SK-N-SH (cell line): ENCODE measurements at regions not wholly inside any gene's neighbourhood (a gene's known extent, or its start where the extent isn't known, plus 50 kb on each side); places are given as distances from the start of the nearest gene placed in this dataset.

Source experiments
- CHD2 ChIP-seq: fragments of 150-350 bp; IDR thresholded peaks from 2 replicates; pipeline ENCODE4 v1.6.1; 2018; ENCODE audit warnings: low read length; ENCODE audit not compliant: partially characterized antibody
- CTCF ChIP-seq: fragments of 200-600 bp; sonication (generic); IDR thresholded peaks from 2 replicates; pipeline ENCODE4 v1.6.1; 2017; ENCODE audit warnings: antibody characterized with exemption, mild to moderate bottlenecking, moderate library complexity
- EP300 ChIP-seq, 2 experiments: IDR thresholded peaks; 2 replicates each; pipeline versions ENCODE4 v1.4.0 to v1.6.1; 2012; ENCODE audit warnings: borderline replicate concordance in 1 of 2, low read depth in 1 of 2, low read length in 1 of 2
- FOXM1 ChIP-seq: IDR thresholded peaks from 2 replicates; pipeline ENCODE4 v1.4.0; 2012; ENCODE audit warnings: low read depth, mild to moderate bottlenecking
- GABPA ChIP-seq: IDR thresholded peaks from 2 replicates; pipeline ENCODE4 v1.4.0; 2012; ENCODE audit warnings: low read depth, mild to moderate bottlenecking
- GATA2 ChIP-seq: sonication (generic); formaldehyde crosslinking; IDR thresholded peaks from 2 replicates; pipeline ENCODE4 v1.5.0; 2020; ENCODE audit warnings: mild to moderate bottlenecking, missing genetic modification reagents
- NFIC ChIP-seq: IDR thresholded peaks from 2 replicates; pipeline ENCODE4 v1.4.0; 2012; ENCODE audit warnings: borderline replicate concordance
- NRF1 ChIP-seq: IDR thresholded peaks from 2 replicates; pipeline ENCODE4 v1.6.1; 2012; ENCODE audit warnings: low read depth, mild to moderate bottlenecking, low read length
- RAD21 ChIP-seq: IDR thresholded peaks from 2 replicates; pipeline ENCODE4 v1.6.1; 2012; ENCODE audit warnings: mild to moderate bottlenecking, low read length
- REST ChIP-seq: IDR thresholded peaks from 2 replicates; pipeline ENCODE4 v1.6.1; 2012; ENCODE audit warnings: mild to moderate bottlenecking, low read depth, low read length, moderate library complexity
- RFX5 ChIP-seq: IDR thresholded peaks from 2 replicates; pipeline ENCODE4 v1.6.1; 2012; ENCODE audit warnings: mild to moderate bottlenecking, improper control_type of control experiment, low read length
- TCF12 ChIP-seq: IDR thresholded peaks from 2 replicates; pipeline ENCODE4 v1.4.0; 2012

GRCh38 chr7:16242920-16243319 is 178.4 kb downstream of the CRPPA start:
- TF ChIP-seq TCF12 (no peak), CTCF (no peak), REST (no peak), NRF1 (no peak), NFIC (no peak), EP300 (IDR thresholded peaks at IDR 0.05; ENCODE audit: borderline replicate concordance in 1 of 2, low read depth in 1 of 2, low read length in 1 of 2) (no peak), RAD21 (no peak), CHD2 (no peak), FOXM1 (no peak), RFX5 (no peak), GABPA (no peak), GATA2 (CRISPR knock-in tag) (no peak)
